HL-60 (cell line): ENCODE measurements at regions not wholly inside any gene's neighbourhood (a gene's known extent, or its start where the extent isn't known, plus 50 kb on each side); places are given as distances from the start of the nearest gene placed in this dataset.

Experiments used
- GABPA ChIP-seq: IDR thresholded peaks from 2 replicates; pipeline ENCODE4 v1.6.1; 2012; ENCODE audit warnings: low read depth
- POLR2AphosphoS5 ChIP-seq: IDR thresholded peaks from 2 replicates; pipeline ENCODE4 v1.6.1; 2012; ENCODE audit warnings: low read depth
- TF ChIP-seq, protein P1 (sequence below): IDR thresholded peaks from one replicate; pipeline ENCODE4 v1.5.1; 2011; ENCODE audit warnings: low read length, control low read depth, inconsistent platforms; ENCODE audit not compliant: insufficient read depth

DNA sequence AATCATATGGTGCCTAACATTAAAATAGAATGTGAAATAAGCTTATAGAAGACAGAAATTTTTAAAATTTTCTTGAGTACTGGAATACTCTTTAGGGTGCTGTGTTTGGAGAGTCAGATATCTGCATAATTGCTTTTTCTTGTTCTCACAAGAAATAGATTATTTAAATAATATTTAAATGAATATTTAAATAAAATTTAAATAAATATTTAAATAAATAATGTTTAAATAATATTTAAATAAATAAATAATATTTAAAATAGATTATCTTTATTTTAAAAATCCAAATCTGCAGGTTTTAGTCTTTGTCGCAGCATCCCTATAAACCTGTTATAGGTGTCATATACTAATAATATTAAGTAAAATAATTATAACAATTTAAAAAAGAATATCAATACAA is 1589.4 kb downstream of the MAT2B start:
- TF ChIP-seq POLR2AphosphoS5 (no peak), GABPA (no peak)
- TF ChIP-seq, protein P1, sequence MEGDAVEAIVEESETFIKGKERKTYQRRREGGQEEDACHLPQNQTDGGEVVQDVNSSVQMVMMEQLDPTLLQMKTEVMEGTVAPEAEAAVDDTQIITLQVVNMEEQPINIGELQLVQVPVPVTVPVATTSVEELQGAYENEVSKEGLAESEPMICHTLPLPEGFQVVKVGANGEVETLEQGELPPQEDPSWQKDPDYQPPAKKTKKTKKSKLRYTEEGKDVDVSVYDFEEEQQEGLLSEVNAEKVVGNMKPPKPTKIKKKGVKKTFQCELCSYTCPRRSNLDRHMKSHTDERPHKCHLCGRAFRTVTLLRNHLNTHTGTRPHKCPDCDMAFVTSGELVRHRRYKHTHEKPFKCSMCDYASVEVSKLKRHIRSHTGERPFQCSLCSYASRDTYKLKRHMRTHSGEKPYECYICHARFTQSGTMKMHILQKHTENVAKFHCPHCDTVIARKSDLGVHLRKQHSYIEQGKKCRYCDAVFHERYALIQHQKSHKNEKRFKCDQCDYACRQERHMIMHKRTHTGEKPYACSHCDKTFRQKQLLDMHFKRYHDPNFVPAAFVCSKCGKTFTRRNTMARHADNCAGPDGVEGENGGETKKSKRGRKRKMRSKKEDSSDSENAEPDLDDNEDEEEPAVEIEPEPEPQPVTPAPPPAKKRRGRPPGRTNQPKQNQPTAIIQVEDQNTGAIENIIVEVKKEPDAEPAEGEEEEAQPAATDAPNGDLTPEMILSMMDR, result no peak
